ENCODE measurements at regions not wholly inside any gene's neighbourhood (a gene's known extent, or its start where the extent isn't known, plus 50 kb on each side); places are given as distances from the start of the nearest gene placed in this dataset.

DNA sequence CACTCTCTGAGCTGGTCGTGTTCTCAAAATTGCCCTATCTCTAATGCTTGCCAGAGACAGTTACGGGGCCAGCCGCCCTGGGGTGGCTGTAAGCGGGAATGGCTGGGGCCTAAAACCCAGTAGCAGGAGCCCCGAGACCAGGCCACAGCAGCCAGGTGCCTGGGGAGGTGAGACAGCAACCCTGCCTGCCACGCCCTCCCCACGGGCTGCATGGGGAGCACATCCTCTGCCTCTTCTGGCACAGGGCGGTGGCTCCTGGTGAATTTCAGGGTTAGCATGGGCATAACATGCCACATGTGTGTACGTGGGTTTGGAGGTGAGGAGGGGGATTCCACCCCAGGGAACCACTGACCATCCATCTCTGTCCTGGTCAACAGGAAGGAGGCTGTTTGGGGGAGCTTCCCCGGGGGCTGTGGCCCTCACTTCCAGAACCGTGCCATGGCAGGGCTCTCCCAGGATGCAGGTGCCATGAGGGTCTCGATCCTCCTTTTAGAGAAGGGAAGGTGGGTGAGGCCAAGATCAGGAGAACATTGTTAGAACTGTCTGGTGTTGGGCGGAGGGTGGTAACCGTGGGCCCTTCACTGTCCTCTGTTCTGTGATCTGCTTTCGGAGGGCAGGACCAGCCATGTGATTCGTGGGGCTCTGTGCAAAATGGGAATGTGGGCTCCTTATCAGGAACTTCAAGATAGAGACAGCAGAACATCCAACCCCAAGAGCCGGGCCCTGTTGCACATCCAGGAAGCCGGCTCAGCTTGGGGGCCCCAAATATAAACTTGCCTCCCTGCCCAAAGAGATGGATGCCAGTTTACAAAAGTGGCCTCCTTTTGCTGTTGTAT lies 312.2 kb upstream of the DIO3 start:
- no TSS peak for BruUV-seq (replicated peaks)
- ATAC-seq: no peak
- RAD21 ChIA-PET (ENCODE audit: low non-redundant PET in 1 of 2, low total read pairs in 2 of 2, uncharacterized antibody in 2 of 2, unreplicated experiment in 2 of 2): no interaction called here
- Histone ChIP-seq H3K9me3 (ENCODE audit: control insufficient read depth in 1 of 2, insufficient read depth in 1 of 2, low read depth in 1 of 2, low read length in 2 of 2) (no peaks in the 10 kb centered on the region), H2AFZ (ENCODE audit: low read depth, low read length, poor library complexity, severe bottlenecking) (no peak overlapping the region), H3K9me2 (ENCODE audit: insufficient read depth) (no peaks in the 10 kb centered on the region), H3K4me3 (replicated peaks in 1 of 2; ENCODE audit: low read depth in 1 of 2, low read length in 2 of 2) (no peak overlapping the region), H3K4me1 (ENCODE audit: control insufficient read depth in 1 of 2, insufficient read depth in 2 of 2, low read length in 2 of 2) (no peaks in the 10 kb centered on the region), H3K9ac (ENCODE audit: low read length) (no peak overlapping the region), H3K79me2 (ENCODE audit: insufficient read depth, low read length) (no peaks in the 10 kb centered on the region), H3K27me3 (ENCODE audit: insufficient read depth, low read length) (no peaks in the 10 kb centered on the region), H3K27ac (ENCODE audit: low read depth, low read length) (no peak overlapping the region), H3K36me3 (ENCODE audit: control insufficient read depth in 1 of 2, insufficient read depth in 2 of 2, low read length in 2 of 2) (no peaks in the 10 kb centered on the region), H4K20me1 (ENCODE audit: insufficient read depth) (no peaks in the 10 kb centered on the region), H3K4me2 (ENCODE audit: low read length) (no peak overlapping the region)
- TF ChIP-seq ZBTB33 (IDR thresholded peaks at IDR 0.05; ENCODE audit: extremely low read depth, insufficient replicate concordance, low read length) (no peak), YY1 (IDR thresholded peaks at IDR 0.05; ENCODE audit: extremely low read depth, insufficient replicate concordance, low read depth, low read length) (no peak), POLR2AphosphoS5 (IDR thresholded peaks at IDR 0.05; ENCODE audit: low read depth, low read length) (no peak), FOSL1 (IDR thresholded peaks at IDR 0.05; ENCODE audit: low read depth) (no peak), CEBPB (IDR thresholded peaks at IDR 0.05; ENCODE audit: low read depth) (no peak), ZNF274 (IDR thresholded peaks at IDR 0.05; ENCODE audit: low read depth, low read length) (no peak), POLR2A (IDR thresholded peaks at IDR 0.05; ENCODE audit: borderline replicate concordance, extremely low read depth, insufficient read depth, insufficient read length) (no peak), ELF1 (IDR thresholded peaks at IDR 0.05; ENCODE audit: borderline replicate concordance, low read depth) (no peak), CBX3 (IDR thresholded peaks at IDR 0.05; ENCODE audit: low read depth) (no peak), SRF (IDR thresholded peaks at IDR 0.05; ENCODE audit: low read depth) (no peak)
- TF ChIP-seq, protein P1, sequence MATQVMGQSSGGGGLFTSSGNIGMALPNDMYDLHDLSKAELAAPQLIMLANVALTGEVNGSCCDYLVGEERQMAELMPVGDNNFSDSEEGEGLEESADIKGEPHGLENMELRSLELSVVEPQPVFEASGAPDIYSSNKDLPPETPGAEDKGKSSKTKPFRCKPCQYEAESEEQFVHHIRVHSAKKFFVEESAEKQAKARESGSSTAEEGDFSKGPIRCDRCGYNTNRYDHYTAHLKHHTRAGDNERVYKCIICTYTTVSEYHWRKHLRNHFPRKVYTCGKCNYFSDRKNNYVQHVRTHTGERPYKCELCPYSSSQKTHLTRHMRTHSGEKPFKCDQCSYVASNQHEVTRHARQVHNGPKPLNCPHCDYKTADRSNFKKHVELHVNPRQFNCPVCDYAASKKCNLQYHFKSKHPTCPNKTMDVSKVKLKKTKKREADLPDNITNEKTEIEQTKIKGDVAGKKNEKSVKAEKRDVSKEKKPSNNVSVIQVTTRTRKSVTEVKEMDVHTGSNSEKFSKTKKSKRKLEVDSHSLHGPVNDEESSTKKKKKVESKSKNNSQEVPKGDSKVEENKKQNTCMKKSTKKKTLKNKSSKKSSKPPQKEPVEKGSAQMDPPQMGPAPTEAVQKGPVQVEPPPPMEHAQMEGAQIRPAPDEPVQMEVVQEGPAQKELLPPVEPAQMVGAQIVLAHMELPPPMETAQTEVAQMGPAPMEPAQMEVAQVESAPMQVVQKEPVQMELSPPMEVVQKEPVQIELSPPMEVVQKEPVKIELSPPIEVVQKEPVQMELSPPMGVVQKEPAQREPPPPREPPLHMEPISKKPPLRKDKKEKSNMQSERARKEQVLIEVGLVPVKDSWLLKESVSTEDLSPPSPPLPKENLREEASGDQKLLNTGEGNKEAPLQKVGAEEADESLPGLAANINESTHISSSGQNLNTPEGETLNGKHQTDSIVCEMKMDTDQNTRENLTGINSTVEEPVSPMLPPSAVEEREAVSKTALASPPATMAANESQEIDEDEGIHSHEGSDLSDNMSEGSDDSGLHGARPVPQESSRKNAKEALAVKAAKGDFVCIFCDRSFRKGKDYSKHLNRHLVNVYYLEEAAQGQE (IDR thresholded peaks at IDR 0.05; ENCODE audit: low read depth): no peak
- TF ChIP-seq, protein P2, sequence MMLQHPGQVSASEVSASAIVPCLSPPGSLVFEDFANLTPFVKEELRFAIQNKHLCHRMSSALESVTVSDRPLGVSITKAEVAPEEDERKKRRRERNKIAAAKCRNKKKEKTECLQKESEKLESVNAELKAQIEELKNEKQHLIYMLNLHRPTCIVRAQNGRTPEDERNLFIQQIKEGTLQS (IDR thresholded peaks at IDR 0.05): no peak
- TF ChIP-seq, protein P3, sequence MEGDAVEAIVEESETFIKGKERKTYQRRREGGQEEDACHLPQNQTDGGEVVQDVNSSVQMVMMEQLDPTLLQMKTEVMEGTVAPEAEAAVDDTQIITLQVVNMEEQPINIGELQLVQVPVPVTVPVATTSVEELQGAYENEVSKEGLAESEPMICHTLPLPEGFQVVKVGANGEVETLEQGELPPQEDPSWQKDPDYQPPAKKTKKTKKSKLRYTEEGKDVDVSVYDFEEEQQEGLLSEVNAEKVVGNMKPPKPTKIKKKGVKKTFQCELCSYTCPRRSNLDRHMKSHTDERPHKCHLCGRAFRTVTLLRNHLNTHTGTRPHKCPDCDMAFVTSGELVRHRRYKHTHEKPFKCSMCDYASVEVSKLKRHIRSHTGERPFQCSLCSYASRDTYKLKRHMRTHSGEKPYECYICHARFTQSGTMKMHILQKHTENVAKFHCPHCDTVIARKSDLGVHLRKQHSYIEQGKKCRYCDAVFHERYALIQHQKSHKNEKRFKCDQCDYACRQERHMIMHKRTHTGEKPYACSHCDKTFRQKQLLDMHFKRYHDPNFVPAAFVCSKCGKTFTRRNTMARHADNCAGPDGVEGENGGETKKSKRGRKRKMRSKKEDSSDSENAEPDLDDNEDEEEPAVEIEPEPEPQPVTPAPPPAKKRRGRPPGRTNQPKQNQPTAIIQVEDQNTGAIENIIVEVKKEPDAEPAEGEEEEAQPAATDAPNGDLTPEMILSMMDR (IDR thresholded peaks at IDR 0.05 in 2 of 3, conservative IDR thresholded peaks at IDR 0.05 in 1 of 3; ENCODE audit: borderline replicate concordance in 1 of 3, insufficient read depth in 1 of 3, low read depth in 2 of 3, low read length in 2 of 3): no peak
- POLR2A ChIA-PET: no interaction called here
- CTCF ChIA-PET: no interaction called here
- no peak for DNase-seq (ENCODE audit: low read depth, low spot score)
- intact Hi-C loops (cut with micrococcal nuclease): no loop called here
